NCI-H1092 treated with DMSO at 0.1 percent for 48 hours (cell line): ENCODE measurements at regions not wholly inside any gene's neighbourhood (a gene's known extent, or its start where the extent isn't known, plus 50 kb on each side); places are given as distances from the start of the nearest gene placed in this dataset.
A peak's percentile ranks its signal among the peaks of the same experiment; 100 is the strongest.
"Not testable (repeated sequence)": the region's sequence is repeated elsewhere in the genome, so short reads cannot be mapped to it uniquely, and the experiment has no call there.

ENCODE experiments used
- DNase-seq: peaks from one replicate; lab custom pipeline; 2025; lab: John Stamatoyannopoulos, UW

- DNase-seq = no peak
These were observed 63.1 kb downstream of the TSN start for GRCh38 chr2:121818546-121818945.

GRCh38 chr2:121819846-121820245 is 64.4 kb downstream of the TSN start:
- no peak for DNase-seq

- DNase-seq = no peak
These were observed 66.2 kb downstream of the TSN start for GRCh38 chr2:121821476-121822158.

GRCh38 chr2:121824264-121824663 is 68.8 kb downstream of the TSN start:
- no peak for DNase-seq

- peak; percentile 66 for DNase-seq
These were observed 69.8 kb downstream of the TSN start for GRCh38 chr2:121825003-121825950.

- no peak for DNase-seq
These were observed 70.6 kb downstream of the TSN start for GRCh38 chr2:121826036-121826435.

- DNase-seq = no peak
These were observed 72.9 kb downstream of the TSN start for GRCh38 chr2:121828281-121828731.

GRCh38 chr2:121830809-121831208 is 75.4 kb downstream of the TSN start:
- no peak for DNase-seq

GRCh38 chr2:121831841-121832240 is 76.4 kb downstream of the TSN start:
- no peak for DNase-seq

- DNase-seq = no peak
These were observed 77.2 kb downstream of the TSN start for GRCh38 chr2:121832412-121833357.

- no peak for DNase-seq
These were observed 77.9 kb downstream of the TSN start for GRCh38 chr2:121833358-121833723.

GRCh38 chr2:121836611-121837010 is 81.2 kb downstream of the TSN start:
- DNase-seq = no peak

GRCh38 chr2:121837591-121837990 is 82.1 kb downstream of the TSN start:
- DNase-seq = no peak

- DNase-seq = no peak
These were observed 83.1 kb downstream of the TSN start for GRCh38 chr2:121838551-121838950.

GRCh38 chr2:121839584-121839983 is 84.1 kb downstream of the TSN start:
- DNase-seq = no peak

- no peak for DNase-seq
These were observed 93.8 kb downstream of the TSN start for GRCh38 chr2:121849236-121849635.

- not testable (repeated sequence) for DNase-seq
These were observed 97.7 kb downstream of the TSN start for GRCh38 chr2:121853149-121853548.

GRCh38 chr2:121855510-121855909 is 100.1 kb downstream of the TSN start:
- no peak for DNase-seq

GRCh38 chr2:121856360-121856759 is 100.9 kb downstream of the TSN start:
- no peak for DNase-seq

GRCh38 chr2:121858369-121858768 is 102.9 kb downstream of the TSN start:
- no peak for DNase-seq

- no peak for DNase-seq
These were observed 103.4 kb downstream of the TSN start for GRCh38 chr2:121858847-121859246.
